Loucy (cell line): ENCODE measurements at regions not wholly inside any gene's neighbourhood (a gene's known extent, or its start where the extent isn't known, plus 50 kb on each side); places are given as distances from the start of the nearest gene placed in this dataset.
"Not testable (repeated sequence)": the region's sequence is repeated elsewhere in the genome, so short reads cannot be mapped to it uniquely, and the experiment has no call there.

Experiments
- H2AFZ ChIP-seq: fragments of 200-600 bp; sonication (generic); 2 replicates; pipeline ENCODE4 v1.6.0; 2016; ENCODE audit warnings: antibody characterized with exemption, mild to moderate bottlenecking, low read length, moderate library complexity
- H3F3A ChIP-seq: fragments of 200-600 bp; 2 replicates; pipeline ENCODE4 v1.6.0; 2016; ENCODE audit warnings: antibody characterized with exemption, low read depth, mild to moderate bottlenecking
- H3K27me3 ChIP-seq: fragments of 200-600 bp; sonication (generic); 2 replicates; pipeline ENCODE4 v1.6.1; 2014; ENCODE audit warnings: low read length, mild to moderate bottlenecking; ENCODE audit not compliant: insufficient read depth, poor library complexity, severe bottlenecking
- H3K36me3 ChIP-seq: fragments of 200-600 bp; sonication (generic); 2 replicates; pipeline ENCODE4 v1.6.1; 2016; ENCODE audit warnings: low read length; ENCODE audit not compliant: insufficient read depth
- H3K4me1 ChIP-seq: fragments of 200-600 bp; sonication (generic); 2 replicates; pipeline ENCODE4 v1.5.1; 2014; ENCODE audit warnings: low read length, mild to moderate bottlenecking; ENCODE audit not compliant: insufficient read depth, poor library complexity, severe bottlenecking
- H3K4me2 ChIP-seq: fragments of 200-600 bp; sonication (generic); 2 replicates; pipeline ENCODE4 v1.6.0; 2014; ENCODE audit warnings: antibody characterized with exemption, low read length, low read depth, mild to moderate bottlenecking; ENCODE audit not compliant: poor library complexity, severe bottlenecking
- H3K4me3 ChIP-seq: fragments of 200-600 bp; sonication (generic); 2 replicates; pipeline ENCODE4 v1.5.1; 2014; ENCODE audit warnings: low read length, mild to moderate bottlenecking, mixed read lengths; ENCODE audit not compliant: poor library complexity, severe bottlenecking
- H3K79me2 ChIP-seq: fragments of 200-600 bp; sonication (generic); 2 replicates; pipeline ENCODE4 v1.6.1; 2014; ENCODE audit warnings: low read length; ENCODE audit not compliant: insufficient read depth
- H3K9ac ChIP-seq: fragments of 200-600 bp; sonication (generic); 2 replicates; pipeline ENCODE4 v1.6.0; 2014; ENCODE audit warnings: mild to moderate bottlenecking, low read depth, low read length, moderate library complexity; ENCODE audit not compliant: poor library complexity, severe bottlenecking
- H3K9me2 ChIP-seq: fragments of 200-600 bp; sonication (generic); replicated peaks from 2 replicates; pipeline ENCODE4 v1.6.1; 2016; ENCODE audit warnings: low read depth, low read length, mixed read lengths
- H3K9me3 ChIP-seq: fragments of 200-600 bp; sonication (generic); 2 replicates; pipeline ENCODE4 v1.6.1; 2014; ENCODE audit warnings: mild to moderate bottlenecking, antibody characterized with exemption, low read length, low read depth; ENCODE audit not compliant: insufficient read depth
- H4K20me1 ChIP-seq: fragments of 200-600 bp; sonication (generic); 2 replicates; pipeline ENCODE4 v1.6.0; 2014; ENCODE audit warnings: antibody characterized with exemption, low read length, mild to moderate bottlenecking; ENCODE audit not compliant: insufficient read depth, poor library complexity, severe bottlenecking
- EZH2phosphoT487 ChIP-seq: fragments of 200-600 bp; IDR thresholded peaks from 2 replicates; pipeline ENCODE4 v1.6.1; 2018; ENCODE audit warnings: antibody characterized with exemption, mild to moderate bottlenecking, moderate library complexity, borderline replicate concordance
- TF ChIP-seq, protein P1 (sequence below): fragments of 200-600 bp; sonication (generic); conservative IDR thresholded peaks from 2 replicates; pipeline ENCODE4 v1.5.1; 2014; ENCODE audit warnings: mild to moderate bottlenecking, antibody characterized with exemption, low read length

DNA sequence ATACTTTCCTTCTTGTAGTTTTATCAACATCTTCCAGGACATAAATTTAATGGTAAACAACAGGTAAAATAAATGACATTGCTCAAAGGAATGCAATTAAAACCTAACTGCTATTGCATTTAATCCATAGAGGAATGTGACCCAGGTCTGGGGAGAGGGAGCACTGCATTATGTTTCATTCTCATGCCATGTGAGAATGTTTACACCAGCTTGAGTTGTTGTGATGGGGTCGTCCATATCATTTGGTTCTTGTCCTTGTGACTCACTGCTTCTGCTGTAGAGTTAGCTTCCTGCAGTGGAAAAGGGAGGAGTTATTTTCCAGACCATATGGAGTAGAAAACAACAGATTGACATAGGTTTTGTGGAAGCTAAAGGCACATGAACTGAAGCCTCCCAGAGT lies 129.3 kb upstream of the PMCH start:
- Histone ChIP-seq H4K20me1 (no peaks in the 10 kb centered on the region), H3K79me2 (no peaks in the 10 kb centered on the region), H3K4me3 (no peak overlapping the region), H3K27me3 (no peaks in the 10 kb centered on the region), H3K9me2 (no peaks in the 10 kb centered on the region), H3K4me1 (no peaks in the 10 kb centered on the region), H3K36me3 (no peaks in the 10 kb centered on the region), H3F3A (no peaks in the 10 kb centered on the region), H3K4me2 (no peak overlapping the region), H3K9ac (no peak overlapping the region), H2AFZ (no peak overlapping the region), H3K9me3 (no peaks in the 10 kb centered on the region)
- TF ChIP-seq EZH2phosphoT487, result no peak
- TF ChIP-seq, protein P1, sequence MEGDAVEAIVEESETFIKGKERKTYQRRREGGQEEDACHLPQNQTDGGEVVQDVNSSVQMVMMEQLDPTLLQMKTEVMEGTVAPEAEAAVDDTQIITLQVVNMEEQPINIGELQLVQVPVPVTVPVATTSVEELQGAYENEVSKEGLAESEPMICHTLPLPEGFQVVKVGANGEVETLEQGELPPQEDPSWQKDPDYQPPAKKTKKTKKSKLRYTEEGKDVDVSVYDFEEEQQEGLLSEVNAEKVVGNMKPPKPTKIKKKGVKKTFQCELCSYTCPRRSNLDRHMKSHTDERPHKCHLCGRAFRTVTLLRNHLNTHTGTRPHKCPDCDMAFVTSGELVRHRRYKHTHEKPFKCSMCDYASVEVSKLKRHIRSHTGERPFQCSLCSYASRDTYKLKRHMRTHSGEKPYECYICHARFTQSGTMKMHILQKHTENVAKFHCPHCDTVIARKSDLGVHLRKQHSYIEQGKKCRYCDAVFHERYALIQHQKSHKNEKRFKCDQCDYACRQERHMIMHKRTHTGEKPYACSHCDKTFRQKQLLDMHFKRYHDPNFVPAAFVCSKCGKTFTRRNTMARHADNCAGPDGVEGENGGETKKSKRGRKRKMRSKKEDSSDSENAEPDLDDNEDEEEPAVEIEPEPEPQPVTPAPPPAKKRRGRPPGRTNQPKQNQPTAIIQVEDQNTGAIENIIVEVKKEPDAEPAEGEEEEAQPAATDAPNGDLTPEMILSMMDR, result no peak

GRCh38 chr12:102325108-102325507 lies 127.5 kb upstream of the PMCH start:
- H3K4me3 ChIP-seq, H3K9ac ChIP-seq, H3K9me2 ChIP-seq, H3F3A ChIP-seq, H4K20me1 ChIP-seq, H3K4me1 ChIP-seq, H3K79me2 ChIP-seq, H3K36me3 ChIP-seq, H3K27me3 ChIP-seq, H3K4me2 ChIP-seq, H3K9me3 ChIP-seq, H2AFZ ChIP-seq: not testable (repeated sequence)

DNA sequence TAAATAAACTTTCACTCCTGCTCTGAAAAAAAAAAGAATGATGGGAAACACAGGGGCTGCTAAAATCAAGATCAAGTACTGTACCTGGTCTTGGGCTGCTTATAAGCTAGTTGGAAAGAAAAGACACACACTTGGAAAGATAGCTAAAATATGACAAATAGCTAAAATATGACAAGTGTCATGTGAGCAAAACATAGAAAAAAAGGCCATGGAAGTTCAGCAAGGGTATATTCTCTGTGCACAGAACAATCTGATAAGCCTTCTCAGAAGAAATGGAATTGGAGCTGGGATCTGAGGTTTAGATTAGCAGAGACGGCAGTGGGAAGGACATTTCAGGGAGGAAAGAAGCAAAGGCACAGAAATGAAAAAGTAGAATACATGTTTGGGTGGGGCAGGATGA lies 126.2 kb upstream of the PMCH start:
- H3K9me2 ChIP-seq, result no peaks in the 10 kb centered on the region
- no peaks in the 10 kb centered on the region for H3K9me3 ChIP-seq
- H4K20me1 ChIP-seq, result no peaks in the 10 kb centered on the region
- TF ChIP-seq EZH2phosphoT487, result no peak
- TF ChIP-seq, protein P1, result no peak
- no peak overlapping the region for H3K9ac ChIP-seq
- H3K4me1 ChIP-seq, result no peaks in the 10 kb centered on the region
- H3K27me3 ChIP-seq, result no peaks in the 10 kb centered on the region
- H3F3A ChIP-seq, result no peaks in the 10 kb centered on the region
- H3K79me2 ChIP-seq, result no peaks in the 10 kb centered on the region
- H3K4me2 ChIP-seq, result no peak overlapping the region
- no peak overlapping the region for H3K4me3 ChIP-seq
- no peak overlapping the region for H2AFZ ChIP-seq
- H3K36me3 ChIP-seq, result no peaks in the 10 kb centered on the region

DNA sequence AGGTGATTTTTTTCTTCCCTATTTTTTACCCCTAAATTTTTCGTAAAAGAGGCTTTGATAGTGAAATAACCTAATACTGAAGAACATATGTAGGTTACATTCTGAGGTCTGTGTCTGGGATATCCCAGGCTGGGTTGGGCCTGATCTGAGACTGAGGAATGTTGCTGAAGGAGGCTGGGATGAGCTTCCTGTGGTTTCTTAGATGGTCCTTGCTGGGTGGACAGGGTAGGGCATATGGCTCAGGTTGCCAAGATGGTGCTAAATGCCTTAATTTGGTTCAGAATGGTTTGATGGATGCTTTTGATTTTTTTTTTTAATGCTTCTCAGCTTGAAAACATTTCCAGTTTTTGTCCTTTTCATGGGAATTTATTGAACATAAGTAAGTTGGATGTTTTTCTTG lies 124.6 kb upstream of the PMCH start:
- H3K4me1 ChIP-seq, result no peaks in the 10 kb centered on the region
- H3K9ac ChIP-seq, result no peak overlapping the region
- no peaks in the 10 kb centered on the region for H3K27me3 ChIP-seq
- TF ChIP-seq EZH2phosphoT487, result no peak
- TF ChIP-seq, protein P1, result no peak
- no peak overlapping the region for H2AFZ ChIP-seq
- no peaks in the 10 kb centered on the region for H3K79me2 ChIP-seq
- no peaks in the 10 kb centered on the region for H3F3A ChIP-seq
- H3K4me3 ChIP-seq, result no peak overlapping the region
- H3K4me2 ChIP-seq, result no peak overlapping the region
- no peaks in the 10 kb centered on the region for H3K36me3 ChIP-seq
- no peaks in the 10 kb centered on the region for H3K9me2 ChIP-seq
- H4K20me1 ChIP-seq, result no peaks in the 10 kb centered on the region
- no peaks in the 10 kb centered on the region for H3K9me3 ChIP-seq
